SK-N-SH treated with all-trans-retinoic acid at 6 μM for 48 hours (cell line): ENCODE measurements at regions not wholly inside any gene's neighbourhood (a gene's known extent, or its start where the extent isn't known, plus 50 kb on each side); places are given as distances from the start of the nearest gene placed in this dataset.

Experiments used
- ATAC-seq: fragments of 200-7000 bp; cut with Tn5 transposase; 3 replicates; pipeline ENCODE4 v1.9.1; 2020; ENCODE audit warnings: mild to moderate bottlenecking, moderate library complexity
- ARNTL ChIP-seq: fragments of 450-650 bp; formaldehyde crosslinking; IDR thresholded peaks from 2 replicates; pipeline ENCODE4 v1.5.0; 2020; ENCODE audit warnings: low read depth, mild to moderate bottlenecking, moderate library complexity, borderline replicate concordance
- BACH2 ChIP-seq: fragments of 250-450 bp; sonication (Bioruptor Pico); IDR thresholded peaks from 2 replicates; pipeline ENCODE4 v1.9.0; 2021; ENCODE audit warnings: mild to moderate bottlenecking, borderline replicate concordance
- CREB5 ChIP-seq: fragments of 250-450 bp; sonication (Bioruptor Pico); IDR thresholded peaks from 2 replicates; pipeline ENCODE4 v1.5.1; 2020; ENCODE audit warnings: low read depth, mild to moderate bottlenecking, moderate library complexity
- CSDC2 ChIP-seq: fragments of 250-450 bp; sonication (Bioruptor Pico); IDR thresholded peaks from 2 replicates; pipeline ENCODE4 v1.5.0; 2020; ENCODE audit warnings: mild to moderate bottlenecking, moderate library complexity
- CSRNP3 ChIP-seq: fragments of 250-450 bp; sonication (Bioruptor Pico); IDR thresholded peaks from 2 replicates; pipeline ENCODE4 v1.5.1; 2021; ENCODE audit warnings: mild to moderate bottlenecking, moderate library complexity
- ESRRG ChIP-seq: fragments of 250-450 bp; sonication (Bioruptor Pico); IDR thresholded peaks from 2 replicates; pipeline ENCODE4 v1.6.1; 2021; ENCODE audit warnings: mild to moderate bottlenecking
- GLIS3 ChIP-seq: fragments of 250-450 bp; sonication (Bioruptor Pico); IDR thresholded peaks from 2 replicates; pipeline ENCODE4 v1.5.0; 2020; ENCODE audit warnings: mild to moderate bottlenecking, moderate library complexity
- ISL1 ChIP-seq: fragments of 250-450 bp; sonication (Bioruptor Pico); IDR thresholded peaks from 2 replicates; pipeline ENCODE4 v2.1.2; 2022; ENCODE audit warnings: mild to moderate bottlenecking, moderate library complexity
- OSR1 ChIP-seq: fragments of 250-450 bp; sonication (Bioruptor Pico); IDR thresholded peaks from 2 replicates; pipeline ENCODE4 v1.8.0; 2022; ENCODE audit warnings: moderate library complexity, mild to moderate bottlenecking, inconsistent platforms
- PATZ1 ChIP-seq: fragments of 250-450 bp; sonication (Bioruptor Pico); IDR thresholded peaks from 2 replicates; pipeline ENCODE4 v1.8.0; 2020; ENCODE audit warnings: mild to moderate bottlenecking, moderate library complexity, borderline replicate concordance
- POU6F1 ChIP-seq: fragments of 250-450 bp; sonication (Bioruptor Pico); IDR thresholded peaks from 2 replicates; pipeline ENCODE4 v1.8.0; 2021; ENCODE audit warnings: low read depth, mild to moderate bottlenecking, moderate library complexity, borderline replicate concordance
- PPARA ChIP-seq: fragments of 250-450 bp; sonication (Bioruptor Pico); IDR thresholded peaks from 2 replicates; pipeline ENCODE4 v1.5.0; 2020; ENCODE audit warnings: mild to moderate bottlenecking, borderline replicate concordance
- RARB ChIP-seq: fragments of 250-450 bp; sonication (Bioruptor Pico); IDR thresholded peaks from 2 replicates; pipeline ENCODE4 v1.8.0; 2021; ENCODE audit warnings: mild to moderate bottlenecking, moderate library complexity
- SNAI2 ChIP-seq: fragments of 250-450 bp; sonication (Bioruptor Pico); IDR thresholded peaks from 2 replicates; pipeline ENCODE4 v1.5.0; 2020; ENCODE audit warnings: mild to moderate bottlenecking, moderate library complexity
- TCF4 ChIP-seq: fragments of 250-450 bp; sonication (Bioruptor Pico); IDR thresholded peaks from 2 replicates; pipeline ENCODE4 v1.8.0; 2021; ENCODE audit warnings: mild to moderate bottlenecking, moderate library complexity, borderline replicate concordance
- TOX ChIP-seq: fragments of 250-450 bp; sonication (Bioruptor Pico); IDR thresholded peaks from 2 replicates; pipeline ENCODE4 v1.8.0; 2021; ENCODE audit warnings: mild to moderate bottlenecking, moderate library complexity, borderline replicate concordance
- TSHZ2 ChIP-seq: fragments of 250-450 bp; sonication (Bioruptor Pico); IDR thresholded peaks from 2 replicates; pipeline ENCODE4 v1.5.0; 2020; ENCODE audit warnings: mild to moderate bottlenecking, moderate library complexity
- ZC3H10 ChIP-seq: fragments of 250-450 bp; sonication (Bioruptor Pico); IDR thresholded peaks from 2 replicates; pipeline ENCODE4 v1.5.1; 2021; ENCODE audit warnings: mild to moderate bottlenecking, moderate library complexity
- ZFP3 ChIP-seq: fragments of 250-450 bp; sonication (Bioruptor Pico); IDR thresholded peaks from 2 replicates; pipeline ENCODE4 v1.5.0; 2020; ENCODE audit warnings: mild to moderate bottlenecking, moderate library complexity
- ZFP30 ChIP-seq: fragments of 450-650 bp; formaldehyde crosslinking; IDR thresholded peaks from 2 replicates; pipeline ENCODE4 v1.5.0; 2022; ENCODE audit warnings: mild to moderate bottlenecking, moderate library complexity
- ZNF70 ChIP-seq: fragments of 450-650 bp; formaldehyde crosslinking; IDR thresholded peaks from 2 replicates; pipeline ENCODE4 v1.5.0; 2020; ENCODE audit warnings: mild to moderate bottlenecking, moderate library complexity
- ZNF8 ChIP-seq: fragments of 450-650 bp; formaldehyde crosslinking; IDR thresholded peaks from 2 replicates; pipeline ENCODE4 v1.5.0; 2020; ENCODE audit warnings: mild to moderate bottlenecking, moderate library complexity

GRCh38 chr2:7888876-7889275 is 793.0 kb upstream of the ID2 start:
- no peak for TF ChIP-seq TCF4
- no peak for TF ChIP-seq POU6F1 (CRISPR knock-in tag)
- ATAC-seq: no peak

GRCh38 chr2:7891312-7891711 is 790.5 kb upstream of the ID2 start:
- no peak for ATAC-seq
- no peak for TF ChIP-seq CREB5 (CRISPR knock-in tag)
- no peak for TF ChIP-seq TOX
- no peak for TF ChIP-seq ESRRG (CRISPR knock-in tag)
- TF ChIP-seq PATZ1: no peak
- no peak for TF ChIP-seq ZNF8 (CRISPR knock-in tag)
- TF ChIP-seq ZFP30 (CRISPR knock-in tag): no peak
- no peak for TF ChIP-seq BACH2 (CRISPR knock-in tag)
- no peak for TF ChIP-seq ARNTL (CRISPR knock-in tag)
- TF ChIP-seq ZFP3 (CRISPR knock-in tag): no peak
- TF ChIP-seq GLIS3 (CRISPR knock-in tag): no peak
- no peak for TF ChIP-seq CSDC2 (CRISPR knock-in tag)
- TF ChIP-seq TSHZ2: no peak
- TF ChIP-seq ZNF70: no peak
- TF ChIP-seq, all 23 proteins: peak for 0

GRCh38 chr2:7895289-7895688 is 786.6 kb upstream of the ID2 start:
- no peak for ATAC-seq
- TF ChIP-seq SNAI2 (CRISPR knock-in tag) (no peak), OSR1 (CRISPR knock-in tag) (no peak), PATZ1 (no peak), ZNF70 (no peak), ESRRG (CRISPR knock-in tag) (no peak), CSDC2 (CRISPR knock-in tag) (no peak), TOX (no peak), RARB (no peak), ISL1 (CRISPR knock-in tag) (no peak), CSRNP3 (CRISPR knock-in tag) (no peak), PPARA (CRISPR knock-in tag) (no peak), BACH2 (CRISPR knock-in tag) (no peak), ZFP30 (CRISPR knock-in tag) (no peak), ZC3H10 (CRISPR knock-in tag) (no peak), CREB5 (CRISPR knock-in tag) (no peak), TCF4 (no peak), POU6F1 (CRISPR knock-in tag) (no peak), GLIS3 (CRISPR knock-in tag) (no peak), ARNTL (CRISPR knock-in tag) (no peak)
